ENCODE measurements at regions not wholly inside any gene's neighbourhood (a gene's known extent, or its start where the extent isn't known, plus 50 kb on each side); places are given as distances from the start of the nearest gene placed in this dataset.
"Not testable (repeated sequence)": the region's sequence is repeated elsewhere in the genome, so short reads cannot be mapped to it uniquely, and the experiment has no call there.

DNA sequence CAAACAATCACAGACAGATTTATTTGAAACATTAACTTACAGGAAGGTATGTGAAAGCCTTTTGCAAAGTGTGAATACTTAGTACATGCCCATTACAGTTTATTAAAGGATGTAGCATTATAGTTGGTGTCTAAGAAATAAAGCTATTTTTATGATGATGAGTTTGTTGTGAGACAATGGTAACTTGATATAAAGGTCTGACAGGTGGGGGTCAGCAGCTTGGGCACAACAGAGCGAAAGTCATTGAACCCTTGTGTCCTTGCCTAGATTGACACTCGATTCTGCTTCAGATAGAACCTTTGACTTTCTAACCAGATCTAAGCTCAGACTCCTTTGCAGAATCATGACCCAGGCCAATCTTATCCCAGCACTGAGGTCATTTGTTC lies 777.9 kb downstream of the NTRK3 start:
- no peaks in the 10 kb centered on the region for H3K36me3 ChIP-seq (ENCODE audit: insufficient read depth, low read length)
- no peaks in the 10 kb centered on the region for H3K9me3 ChIP-seq (ENCODE audit: low read depth, low read length)
- no peak for DNase-seq (ENCODE audit: low read depth, low spot score)
- no peak overlapping the region for H3K4me3 ChIP-seq
- TF ChIP-seq FOXP2 (optimal IDR thresholded peaks at IDR 0.05; ENCODE audit: control extremely low read depth, extremely low read length, insufficient read depth) (no peak), EZH2 (IDR thresholded peaks at IDR 0.05) (no peak), POLR2AphosphoS5 (IDR thresholded peaks at IDR 0.05; ENCODE audit: borderline replicate concordance, low read depth, low read length) (no peak)
- H3K27ac ChIP-seq: no peak overlapping the region
- no peak overlapping the region for H3K9ac ChIP-seq (ENCODE audit: insufficient read length)

- no peak for DNase-seq (ENCODE audit: low read depth, low spot score)
- H3K4me3 ChIP-seq: no peak overlapping the region
- H3K27ac ChIP-seq: no peak overlapping the region
- TF ChIP-seq EZH2 (IDR thresholded peaks at IDR 0.05) (no peak), POLR2AphosphoS5 (IDR thresholded peaks at IDR 0.05; ENCODE audit: borderline replicate concordance, low read depth, low read length) (no peak), FOXP2 (optimal IDR thresholded peaks at IDR 0.05; ENCODE audit: control extremely low read depth, extremely low read length, insufficient read depth) (no peak)
- no peaks in the 10 kb centered on the region for H3K9me3 ChIP-seq (ENCODE audit: low read depth, low read length)
- H3K36me3 ChIP-seq (ENCODE audit: insufficient read depth, low read length): no peaks in the 10 kb centered on the region
- H3K9ac ChIP-seq (ENCODE audit: insufficient read length): no peak overlapping the region
Measured at GRCh38 chr15:87477737-87478686, 778.5 kb downstream of the NTRK3 start.

GRCh38 chr15:87477026-87477425 lies 779.5 kb downstream of the NTRK3 start:
- H3K4me3 ChIP-seq: no peak overlapping the region
- H3K36me3 ChIP-seq (ENCODE audit: insufficient read depth, low read length): no peaks in the 10 kb centered on the region
- no peak overlapping the region for H3K27ac ChIP-seq
- DNase-seq (ENCODE audit: low read depth, low spot score): no peak
- no peak for TF ChIP-seq FOXP2 (optimal IDR thresholded peaks at IDR 0.05; ENCODE audit: control extremely low read depth, extremely low read length, insufficient read depth)
- no peak for TF ChIP-seq POLR2AphosphoS5 (IDR thresholded peaks at IDR 0.05; ENCODE audit: borderline replicate concordance, low read depth, low read length)
- no peak for TF ChIP-seq EZH2 (IDR thresholded peaks at IDR 0.05)
- no peaks in the 10 kb centered on the region for H3K9me3 ChIP-seq (ENCODE audit: low read depth, low read length)
- H3K9ac ChIP-seq (ENCODE audit: insufficient read length): no peak overlapping the region

GRCh38 chr15:87470923-87471322 lies 785.6 kb downstream of the NTRK3 start:
- TF ChIP-seq FOXP2 (optimal IDR thresholded peaks at IDR 0.05; ENCODE audit: control extremely low read depth, extremely low read length, insufficient read depth) (no peak), POLR2AphosphoS5 (IDR thresholded peaks at IDR 0.05; ENCODE audit: borderline replicate concordance, low read depth, low read length) (no peak), EZH2 (IDR thresholded peaks at IDR 0.05) (no peak)
- no peaks in the 10 kb centered on the region for H3K36me3 ChIP-seq (ENCODE audit: insufficient read depth, low read length)
- no peak for DNase-seq (ENCODE audit: low read depth, low spot score)
- H3K9ac ChIP-seq (ENCODE audit: insufficient read length): no peak overlapping the region
- no peaks in the 10 kb centered on the region for H3K9me3 ChIP-seq (ENCODE audit: low read depth, low read length)
- no peak overlapping the region for H3K4me3 ChIP-seq
- no peak overlapping the region for H3K27ac ChIP-seq

DNA sequence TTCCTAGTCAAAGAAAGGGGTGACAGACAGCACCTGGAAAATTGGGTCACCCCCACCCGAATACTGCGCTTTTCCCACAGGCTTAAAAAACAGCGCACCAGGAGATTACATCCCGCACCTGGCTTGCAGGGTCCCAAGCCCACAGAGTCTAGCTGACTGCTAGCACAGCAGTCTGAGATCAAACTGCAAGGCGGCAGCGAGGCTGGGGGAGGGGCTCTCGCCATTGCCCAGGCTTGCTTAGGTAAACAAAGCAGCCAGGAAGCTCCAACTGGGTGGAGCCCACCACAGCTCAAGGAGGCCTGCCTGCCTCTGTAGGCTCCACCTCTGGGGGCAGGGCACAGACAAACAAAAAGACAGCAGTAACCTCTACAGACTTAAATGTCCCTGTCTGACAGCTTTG lies 792.6 kb downstream of the NTRK3 start:
- not testable (repeated sequence) for H3K27ac ChIP-seq; H3K9me3 ChIP-seq (ENCODE audit: low read depth, low read length); H3K36me3 ChIP-seq (ENCODE audit: insufficient read depth, low read length); H3K9ac ChIP-seq (ENCODE audit: insufficient read length); H3K4me3 ChIP-seq; DNase-seq (ENCODE audit: low read depth, low spot score)

- Histone ChIP-seq H3K36me3 (ENCODE audit: insufficient read depth, low read length) (no peaks in the 10 kb centered on the region), H3K9me3 (ENCODE audit: low read depth, low read length) (no peaks in the 10 kb centered on the region), H3K27ac (no peak overlapping the region), H3K4me3 (no peak overlapping the region), H3K9ac (ENCODE audit: insufficient read length) (no peak overlapping the region)
- TF ChIP-seq FOXP2 (optimal IDR thresholded peaks at IDR 0.05; ENCODE audit: control extremely low read depth, extremely low read length, insufficient read depth) (no peak), EZH2 (IDR thresholded peaks at IDR 0.05) (no peak), POLR2AphosphoS5 (IDR thresholded peaks at IDR 0.05; ENCODE audit: borderline replicate concordance, low read depth, low read length) (no peak)
- DNase-seq (ENCODE audit: low read depth, low spot score): no peak
Measured at GRCh38 chr15:87461631-87462030, 794.9 kb downstream of the NTRK3 start.

GRCh38 chr15:87454860-87455259 lies 801.7 kb downstream of the NTRK3 start:
- DNase-seq (ENCODE audit: low read depth, low spot score): no peak

DNA sequence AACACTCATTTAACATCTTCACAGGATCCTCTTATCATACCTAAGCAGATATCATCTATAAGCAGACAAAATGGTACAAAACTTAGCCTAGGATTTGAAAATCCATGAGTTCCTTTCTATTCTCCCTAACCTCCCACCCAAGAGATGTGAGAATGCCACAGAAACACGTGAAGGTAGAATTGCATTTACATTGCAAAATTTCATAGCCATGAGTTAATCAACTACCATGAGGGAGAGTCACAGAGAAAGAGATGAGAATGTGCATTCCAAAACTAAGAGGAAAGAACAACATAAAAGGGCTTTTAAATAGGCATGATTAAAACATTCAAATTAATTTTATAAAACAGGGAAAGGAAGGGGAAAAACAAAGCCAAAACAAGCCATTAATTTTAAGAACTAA lies 806.2 kb downstream of the NTRK3 start:
- Histone ChIP-seq H3K4me3 (no peak overlapping the region), H3K9ac (ENCODE audit: insufficient read length) (no peak overlapping the region), H3K9me3 (ENCODE audit: low read depth, low read length) (no peaks in the 10 kb centered on the region), H3K36me3 (ENCODE audit: insufficient read depth, low read length) (no peaks in the 10 kb centered on the region), H3K27ac (no peak overlapping the region)
- no peak for DNase-seq (ENCODE audit: low read depth, low spot score)
- TF ChIP-seq POLR2AphosphoS5 (IDR thresholded peaks at IDR 0.05; ENCODE audit: borderline replicate concordance, low read depth, low read length) (no peak), FOXP2 (optimal IDR thresholded peaks at IDR 0.05; ENCODE audit: control extremely low read depth, extremely low read length, insufficient read depth) (no peak), EZH2 (IDR thresholded peaks at IDR 0.05) (no peak)

More at GRCh38 chr15:87454860-87455259, 801.7 kb downstream of the NTRK3 start:
- TF ChIP-seq EZH2 (IDR thresholded peaks at IDR 0.05): no peak
- TF ChIP-seq FOXP2 (optimal IDR thresholded peaks at IDR 0.05; ENCODE audit: control extremely low read depth, extremely low read length, insufficient read depth): no peak
- Histone ChIP-seq H3K36me3 (ENCODE audit: insufficient read depth, low read length) (no peaks in the 10 kb centered on the region), H3K27ac (no peak overlapping the region), H3K9me3 (ENCODE audit: low read depth, low read length) (no peaks in the 10 kb centered on the region), H3K9ac (ENCODE audit: insufficient read length) (no peak overlapping the region), H3K4me3 (no peak overlapping the region)

DNA sequence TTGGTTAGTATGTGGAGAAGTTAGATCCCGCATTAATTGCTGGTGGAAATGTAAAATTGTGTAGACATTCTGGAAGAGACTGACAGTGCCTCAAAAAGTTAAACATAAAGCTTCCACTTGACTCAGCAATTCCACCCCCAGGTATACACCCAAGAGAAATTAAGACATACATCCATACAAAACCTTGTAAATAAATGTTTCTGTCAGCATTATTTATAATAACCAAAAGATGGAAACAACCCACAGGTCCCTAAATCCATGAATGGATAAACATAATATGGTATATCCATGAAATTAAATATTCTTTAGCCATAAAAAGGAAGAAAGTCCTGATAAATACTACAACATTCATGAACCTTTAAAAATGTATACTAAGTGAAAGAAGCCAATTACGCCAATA lies 817.4 kb downstream of the NTRK3 start:
- TF ChIP-seq FOXP2 (optimal IDR thresholded peaks at IDR 0.05; ENCODE audit: control extremely low read depth, extremely low read length, insufficient read depth): no peak
- no peak for TF ChIP-seq EZH2 (IDR thresholded peaks at IDR 0.05)
- TF ChIP-seq POLR2AphosphoS5 (IDR thresholded peaks at IDR 0.05; ENCODE audit: borderline replicate concordance, low read depth, low read length): no peak
- Histone ChIP-seq H3K36me3 (ENCODE audit: insufficient read depth, low read length) (no peaks in the 10 kb centered on the region), H3K9ac (ENCODE audit: insufficient read length) (no peak overlapping the region), H3K4me3 (no peak overlapping the region), H3K27ac (no peak overlapping the region), H3K9me3 (ENCODE audit: low read depth, low read length) (no peaks in the 10 kb centered on the region)
- DNase-seq (ENCODE audit: low read depth, low spot score): no peak
